ENCODE measurements at regions not wholly inside any gene's neighbourhood (a gene's known extent, or its start where the extent isn't known, plus 50 kb on each side); places are given as distances from the start of the nearest gene placed in this dataset.

DNA sequence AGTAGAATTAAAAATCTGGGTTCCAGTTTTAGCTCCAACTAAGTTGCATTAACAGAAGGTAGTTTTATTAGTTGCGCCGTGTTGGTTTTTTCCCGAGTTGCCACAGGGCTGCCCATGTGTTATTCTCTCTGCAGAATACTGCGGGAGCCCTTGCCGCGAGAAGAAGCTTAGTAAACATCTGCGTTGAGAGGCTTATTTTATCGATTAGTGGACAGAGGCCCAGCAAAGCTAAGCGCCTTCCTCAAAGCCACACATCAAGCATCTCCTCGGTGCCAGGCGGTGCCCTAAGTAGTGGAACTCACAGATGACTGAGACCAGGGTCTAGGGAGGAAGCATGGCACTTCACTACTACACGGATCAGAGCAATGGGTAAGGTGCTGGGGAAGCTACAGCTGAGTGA, 212.3 kb upstream of the IRX5 start:
- no peak overlapping the region for H3K27ac ChIP-seq
- TF ChIP-seq ZFX (IDR thresholded peaks at IDR 0.05; ENCODE audit: borderline replicate concordance), result no peak
- TF ChIP-seq, protein P1, sequence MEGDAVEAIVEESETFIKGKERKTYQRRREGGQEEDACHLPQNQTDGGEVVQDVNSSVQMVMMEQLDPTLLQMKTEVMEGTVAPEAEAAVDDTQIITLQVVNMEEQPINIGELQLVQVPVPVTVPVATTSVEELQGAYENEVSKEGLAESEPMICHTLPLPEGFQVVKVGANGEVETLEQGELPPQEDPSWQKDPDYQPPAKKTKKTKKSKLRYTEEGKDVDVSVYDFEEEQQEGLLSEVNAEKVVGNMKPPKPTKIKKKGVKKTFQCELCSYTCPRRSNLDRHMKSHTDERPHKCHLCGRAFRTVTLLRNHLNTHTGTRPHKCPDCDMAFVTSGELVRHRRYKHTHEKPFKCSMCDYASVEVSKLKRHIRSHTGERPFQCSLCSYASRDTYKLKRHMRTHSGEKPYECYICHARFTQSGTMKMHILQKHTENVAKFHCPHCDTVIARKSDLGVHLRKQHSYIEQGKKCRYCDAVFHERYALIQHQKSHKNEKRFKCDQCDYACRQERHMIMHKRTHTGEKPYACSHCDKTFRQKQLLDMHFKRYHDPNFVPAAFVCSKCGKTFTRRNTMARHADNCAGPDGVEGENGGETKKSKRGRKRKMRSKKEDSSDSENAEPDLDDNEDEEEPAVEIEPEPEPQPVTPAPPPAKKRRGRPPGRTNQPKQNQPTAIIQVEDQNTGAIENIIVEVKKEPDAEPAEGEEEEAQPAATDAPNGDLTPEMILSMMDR (IDR thresholded peaks at IDR 0.05), result no peak

DNA sequence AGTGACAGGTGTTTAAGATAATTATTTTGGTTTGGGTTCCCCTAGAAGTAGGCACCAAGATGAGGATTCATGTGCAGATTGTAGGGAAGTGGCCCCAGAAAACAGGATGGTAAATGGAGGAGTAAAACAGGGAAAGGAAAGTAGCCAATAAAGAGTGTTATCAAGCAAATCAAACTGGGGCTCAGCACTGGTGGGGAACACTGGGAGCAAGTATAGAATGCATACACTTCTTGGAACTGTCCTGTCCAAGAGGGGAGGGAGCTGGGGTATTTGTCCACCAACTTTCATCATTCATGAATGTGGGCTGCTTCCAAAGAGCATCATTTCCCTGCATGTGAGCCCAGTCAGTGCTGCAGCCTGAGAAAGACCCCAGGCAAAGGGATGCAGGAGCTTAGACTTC, 215.7 kb upstream of the IRX5 start:
- H3K27ac ChIP-seq, result no peak overlapping the region

DNA sequence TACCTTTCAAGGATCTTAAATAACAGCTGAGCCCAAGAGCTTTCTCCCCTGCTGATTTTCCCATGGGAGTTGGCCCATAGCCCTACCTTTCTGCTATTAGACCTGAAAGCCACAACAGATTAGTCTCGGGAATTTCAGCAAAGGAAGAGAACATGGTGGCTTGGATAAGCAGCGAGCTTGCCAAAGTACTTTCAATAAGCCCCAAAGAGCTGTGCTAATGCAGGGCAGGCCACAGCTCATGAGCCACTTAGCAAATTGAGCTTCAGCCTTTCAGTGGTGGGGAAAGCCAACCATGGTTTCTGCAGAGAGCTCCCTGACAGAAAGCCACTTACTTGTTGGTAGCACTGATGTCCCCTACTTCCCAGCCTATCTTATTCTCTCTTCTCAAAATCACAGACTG, 217.8 kb upstream of the IRX5 start:
- H3K27ac ChIP-seq, result no peak overlapping the region
- no peak for TF ChIP-seq ZFX (IDR thresholded peaks at IDR 0.05; ENCODE audit: borderline replicate concordance)
- TF ChIP-seq, protein P1 (IDR thresholded peaks at IDR 0.05), result no peak

More for the DNA sequence above, 215.7 kb upstream of the IRX5 start:
- no peak for TF ChIP-seq ZFX (IDR thresholded peaks at IDR 0.05; ENCODE audit: borderline replicate concordance)
- TF ChIP-seq, protein P1 (IDR thresholded peaks at IDR 0.05), result no peak

DNA sequence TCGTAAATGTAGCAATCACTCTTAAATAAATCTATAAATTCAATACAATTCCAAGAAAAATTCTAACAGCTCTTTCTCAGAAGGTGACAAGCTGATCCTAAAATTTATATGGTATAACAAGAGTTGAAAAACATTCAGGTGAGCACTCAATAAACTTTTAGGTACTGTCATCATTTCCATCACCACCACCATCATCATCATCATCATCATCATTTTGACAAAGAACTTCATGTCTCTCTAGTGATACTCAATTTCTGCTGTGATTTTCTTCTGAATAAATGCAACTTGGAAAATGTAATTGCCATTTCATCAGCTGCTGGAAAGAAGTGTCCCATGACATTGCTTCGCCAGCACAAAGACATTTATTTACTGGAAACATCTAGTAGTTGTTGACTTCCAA, 222.9 kb upstream of the IRX5 start:
- no peak overlapping the region for H3K27ac ChIP-seq
- TF ChIP-seq ZFX (IDR thresholded peaks at IDR 0.05; ENCODE audit: borderline replicate concordance), result no peak
- TF ChIP-seq, protein P1 (IDR thresholded peaks at IDR 0.05), result no peak

DNA sequence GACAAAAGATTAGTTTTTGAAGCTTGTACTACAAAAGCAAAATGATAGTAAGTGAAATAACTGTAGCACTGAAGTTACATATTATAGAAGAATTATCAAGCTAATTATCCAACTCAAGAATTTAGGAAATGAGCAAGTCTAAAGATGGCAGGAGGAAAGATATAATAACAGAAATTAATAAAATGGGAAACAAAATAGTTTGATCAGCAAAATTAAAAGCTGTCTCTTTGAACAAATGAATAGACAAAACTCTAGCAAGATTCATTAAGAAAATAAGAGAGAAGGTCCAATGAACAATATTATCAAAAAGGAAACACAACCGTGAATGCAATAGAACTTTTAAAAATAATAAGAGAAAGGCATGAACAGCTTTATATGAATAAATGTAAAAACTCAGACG, 224.3 kb upstream of the IRX5 start:
- no peak overlapping the region for H3K27ac ChIP-seq
- no peak for TF ChIP-seq ZFX (IDR thresholded peaks at IDR 0.05; ENCODE audit: borderline replicate concordance)
- TF ChIP-seq, protein P1 (IDR thresholded peaks at IDR 0.05), result no peak

DNA sequence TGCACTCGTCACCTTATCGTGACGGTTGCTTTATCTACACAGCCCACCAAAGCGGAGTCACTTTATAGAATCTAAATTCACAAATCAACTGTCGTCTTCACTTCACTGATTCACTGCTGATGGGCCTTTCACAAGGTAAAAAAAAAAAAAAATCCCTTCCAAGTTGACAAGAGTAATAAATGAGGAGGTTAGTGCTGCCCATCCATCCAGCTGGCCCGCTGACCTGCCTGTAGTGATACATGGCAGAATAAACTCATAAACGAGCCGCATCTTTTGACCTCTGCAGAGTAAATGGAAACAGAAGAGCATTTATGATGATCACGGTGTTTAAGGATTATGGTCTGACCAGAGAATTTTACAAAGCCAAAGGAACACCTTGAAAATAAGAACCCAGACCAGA, 227.3 kb upstream of the IRX5 start:
- TF ChIP-seq, protein P1 (IDR thresholded peaks at IDR 0.05), result no peak
- TF ChIP-seq ZFX (IDR thresholded peaks at IDR 0.05; ENCODE audit: borderline replicate concordance), result no peak
- no peak overlapping the region for H3K27ac ChIP-seq

DNA sequence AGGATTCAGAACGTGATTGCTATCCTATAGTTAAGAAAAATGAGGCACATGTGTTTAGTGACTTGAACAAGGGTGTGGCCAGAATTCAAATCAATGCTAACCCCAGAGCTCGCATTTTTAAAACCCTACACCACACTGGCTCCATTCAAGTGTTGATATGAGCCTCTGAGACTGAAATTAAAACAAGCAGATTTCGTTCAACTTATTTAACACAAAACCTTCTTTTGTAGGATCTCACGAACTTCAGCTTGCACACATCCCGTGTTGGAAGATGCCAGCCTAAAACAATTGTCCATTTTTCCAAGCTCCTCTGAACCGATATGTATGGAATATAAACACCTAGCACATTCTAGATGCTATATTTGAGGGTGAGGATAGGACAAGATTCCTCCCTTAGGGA, 231.0 kb upstream of the IRX5 start:
- TF ChIP-seq, protein P1 (IDR thresholded peaks at IDR 0.05), result no peak
- no peak for TF ChIP-seq ZFX (IDR thresholded peaks at IDR 0.05; ENCODE audit: borderline replicate concordance)
- no peak overlapping the region for H3K27ac ChIP-seq
